ENCODE measurements at regions not wholly inside any gene's neighbourhood (a gene's known extent, or its start where the extent isn't known, plus 50 kb on each side); places are given as distances from the start of the nearest gene placed in this dataset.

DNA sequence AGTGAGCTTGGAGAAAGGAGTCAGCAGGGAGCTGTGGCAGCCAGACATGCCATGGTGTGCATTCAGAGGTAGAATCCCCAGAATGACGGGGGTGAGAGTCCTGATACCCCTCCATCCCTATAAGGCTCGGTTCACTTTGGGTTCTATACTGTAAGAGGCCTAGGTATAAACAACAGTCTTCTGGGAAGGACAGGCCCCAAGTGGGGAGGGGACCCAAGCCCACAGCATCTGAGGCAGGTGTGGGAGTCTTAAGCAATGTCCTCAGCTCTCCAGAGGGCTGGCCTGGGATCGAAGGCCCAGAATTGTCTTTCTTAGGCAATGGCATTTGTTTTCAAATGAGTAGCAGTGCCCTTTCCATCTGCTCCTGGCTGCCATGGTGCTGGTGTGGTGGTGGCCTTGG lies 50.2 kb upstream of the MAMLD1 start:
- Mint-ChIP-seq H3K4me1 (peaks cover 6% of the 10 kb centered on the region), H3K4me3 (no peak overlapping the region), H3K9me3 (no peaks in the 10 kb centered on the region), H3K36me3 (no peaks in the 10 kb centered on the region), H3K27ac (no peak overlapping the region)
- ATAC-seq (no peak), DNase-seq (ENCODE audit: low spot score in 2 of 2) (no peak)
